ENCODE measurements at regions not wholly inside any gene's neighbourhood (a gene's known extent, or its start where the extent isn't known, plus 50 kb on each side); places are given as distances from the start of the nearest gene placed in this dataset.
"Not testable (repeated sequence)": the region's sequence is repeated elsewhere in the genome, so short reads cannot be mapped to it uniquely, and the experiment has no call there.

GRCh38 chrX:117400839-117401238, 715.8 kb downstream of the KLHL13 start:
- no peak for ATAC-seq
- H3K9me3 ChIP-seq = no peaks in the 10 kb centered on the region
- H3K4me1 ChIP-seq = no peaks in the 10 kb centered on the region
- WGBS, 4 donors = 46 to 71% (median 54%) methylated on average over 2 of the region's 2 CpGs
- H3K36me3 ChIP-seq = no peaks in the 10 kb centered on the region
- H3K27ac ChIP-seq = no peak overlapping the region
- H3K4me3 ChIP-seq = no peak overlapping the region
- TF ChIP-seq CTCF (IDR thresholded peaks at IDR 0.05) (no peak), POLR2A (IDR thresholded peaks at IDR 0.05) (no peak)
- intact Hi-C loops (cut with DNase I) = no loop called here
- no peaks in the 10 kb centered on the region for H3K27me3 ChIP-seq
- DNase-seq = no peak

DNA sequence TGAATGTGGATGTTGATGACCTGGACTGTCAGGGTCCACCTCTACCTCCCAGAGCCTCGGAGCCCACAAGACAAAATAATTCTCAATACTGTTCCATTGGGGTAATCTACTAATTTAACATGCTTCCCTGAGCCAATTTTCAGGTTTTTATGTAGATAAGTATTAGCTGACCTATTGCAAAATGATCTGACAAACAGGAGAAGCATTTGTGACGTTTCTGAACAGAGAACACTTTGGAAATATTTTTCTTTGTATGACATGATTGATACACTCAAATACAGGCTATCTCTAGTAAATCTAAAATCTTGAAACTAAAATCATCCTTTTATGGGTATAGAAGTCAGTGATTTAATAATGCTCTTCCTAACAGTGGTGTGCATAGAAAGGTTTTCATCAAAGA, 716.6 kb downstream of the KLHL13 start:
- Histone ChIP-seq H3K27ac (no peak overlapping the region), H3K36me3 (no peaks in the 10 kb centered on the region), H3K27me3 (no peaks in the 10 kb centered on the region), H3K4me1 (no peaks in the 10 kb centered on the region), H3K4me3 (no peak overlapping the region), H3K9me3 (no peaks in the 10 kb centered on the region)
- intact Hi-C loops (cut with DNase I) = no loop called here
- 45 to 57% (median 51%) methylated on average over 2 of the region's 2 CpGs for WGBS, 4 donors
- no peak for ATAC-seq
- DNase-seq = no peak
- no peak for TF ChIP-seq CTCF (IDR thresholded peaks at IDR 0.05)
- no peak for TF ChIP-seq POLR2A (IDR thresholded peaks at IDR 0.05)

GRCh38 chrX:117397844-117398243, 718.8 kb downstream of the KLHL13 start:
- TF ChIP-seq CTCF (IDR thresholded peaks at IDR 0.05) = no peak
- TF ChIP-seq POLR2A (IDR thresholded peaks at IDR 0.05) = no peak
- Histone ChIP-seq H3K4me1 (no peaks in the 10 kb centered on the region), H3K9me3 (no peaks in the 10 kb centered on the region), H3K4me3 (no peak overlapping the region), H3K36me3 (no peaks in the 10 kb centered on the region), H3K27ac (no peak overlapping the region), H3K27me3 (no peaks in the 10 kb centered on the region)
- intact Hi-C loops (cut with DNase I) = no loop called here
- no peak for ATAC-seq
- no peak for DNase-seq
- WGBS, 4 donors = 47 to 83% (median 64%) methylated on average over 2 of the region's 2 CpGs

DNA sequence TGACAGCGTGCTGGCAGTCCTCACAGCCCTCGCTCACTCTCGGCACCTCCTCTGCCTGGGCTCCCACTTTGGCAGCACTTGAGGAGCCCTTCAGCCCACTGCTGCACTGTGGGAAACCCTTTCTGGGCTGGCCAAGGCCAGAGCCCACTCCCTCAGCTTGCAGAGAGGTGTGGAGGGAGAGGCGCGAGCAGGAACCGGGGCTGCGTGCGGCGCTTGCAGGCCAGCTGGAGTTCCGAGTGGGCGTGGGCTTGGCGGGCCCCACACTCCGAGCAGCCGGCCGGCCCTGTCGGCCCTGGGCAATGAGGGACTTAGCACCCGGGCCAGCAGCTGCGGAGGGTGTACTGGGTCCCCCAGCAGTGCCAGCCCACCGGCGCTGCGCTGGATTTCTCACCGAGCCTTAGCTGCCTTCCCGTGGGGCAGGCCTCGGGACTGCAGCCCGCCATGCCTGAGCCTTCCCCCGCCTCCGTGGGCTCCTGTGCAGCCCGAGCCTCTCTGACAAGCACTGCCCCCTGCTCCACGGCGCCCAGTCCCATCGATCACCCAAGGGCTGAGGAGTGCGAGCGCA, 722.0 kb downstream of the KLHL13 start:
- H3K9me3 ChIP-seq; ATAC-seq; DNase-seq; H3K27me3 ChIP-seq; H3K4me3 ChIP-seq; H3K27ac ChIP-seq; H3K36me3 ChIP-seq; intact Hi-C loops (cut with DNase I); H3K4me1 ChIP-seq: not testable (repeated sequence)
- WGBS, 4 donors = 90 to 97% (median 92%) methylated on average over 16 to 33 of the region's 33 CpGs

DNA sequence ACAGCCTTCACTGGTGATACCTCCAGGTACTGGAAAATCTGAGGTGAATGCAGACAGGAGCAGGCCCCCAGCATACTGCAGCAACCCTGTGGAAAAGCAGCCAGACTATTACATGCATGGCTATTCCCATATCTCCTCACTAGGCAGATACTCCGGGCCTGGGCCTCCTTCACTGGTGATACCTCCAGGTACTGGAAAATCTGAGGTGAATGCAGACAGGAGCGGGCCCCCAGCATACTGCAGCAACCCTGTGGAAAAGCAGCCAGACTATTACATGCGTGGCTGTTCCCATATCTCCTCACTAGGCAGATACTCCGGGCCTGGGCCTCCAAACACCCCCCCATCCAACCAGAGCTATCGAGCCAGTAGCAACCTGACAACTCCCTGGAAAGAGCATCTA, 724.2 kb downstream of the KLHL13 start:
- H3K4me1 ChIP-seq; H3K27me3 ChIP-seq; H3K27ac ChIP-seq; H3K9me3 ChIP-seq; intact Hi-C loops (cut with DNase I); ATAC-seq; H3K36me3 ChIP-seq; DNase-seq; H3K4me3 ChIP-seq: not testable (repeated sequence)
- 58 to 83% (median 70%) methylated on average over 5 of the region's 5 CpGs for WGBS, 4 donors
